HFFc6 (cell line): ENCODE measurements at regions not wholly inside any gene's neighbourhood (a gene's known extent, or its start where the extent isn't known, plus 50 kb on each side); places are given as distances from the start of the nearest gene placed in this dataset.
"Not testable (repeated sequence)": the region's sequence is repeated elsewhere in the genome, so short reads cannot be mapped to it uniquely, and the experiment has no call there.

Experiments used
- DNase-seq: peaks from one replicate; pipeline ENCODE4 v3.0.0-alpha.2; 2018
- H3K27ac Mint-ChIP-seq: 2 replicates; pipeline ENCODE4 v1.8.0; 2020; ENCODE audit warnings: mild to moderate bottlenecking, mixed read lengths
- H3K27me3 Mint-ChIP-seq: 2 replicates; pipeline ENCODE4 v1.8.0; 2021; ENCODE audit warnings: mild to moderate bottlenecking, moderate library complexity, mixed read lengths; ENCODE audit not compliant: insufficient read depth
- H3K36me3 Mint-ChIP-seq: 2 replicates; pipeline ENCODE4 v1.8.0; 2021; ENCODE audit warnings: low read depth, mixed read lengths
- H3K4me1 Mint-ChIP-seq: 2 replicates; pipeline ENCODE4 v1.8.0; 2020; ENCODE audit warnings: low read depth, mixed read lengths
- H3K4me3 Mint-ChIP-seq: 2 replicates; pipeline ENCODE4 v1.8.0; 2020; ENCODE audit warnings: mild to moderate bottlenecking, moderate library complexity, mixed read lengths
- H3K9me3 Mint-ChIP-seq: 2 replicates; pipeline ENCODE4 v1.8.0; 2020; ENCODE audit warnings: mild to moderate bottlenecking, mixed read lengths
- TF ChIP-seq, protein P1 (sequence below): fragments of 200-600 bp; sonication (generic); IDR thresholded peaks from 2 replicates; pipeline ENCODE4 v1.5.0; 2021; ENCODE audit warnings: antibody characterized with exemption, mild to moderate bottlenecking

DNA sequence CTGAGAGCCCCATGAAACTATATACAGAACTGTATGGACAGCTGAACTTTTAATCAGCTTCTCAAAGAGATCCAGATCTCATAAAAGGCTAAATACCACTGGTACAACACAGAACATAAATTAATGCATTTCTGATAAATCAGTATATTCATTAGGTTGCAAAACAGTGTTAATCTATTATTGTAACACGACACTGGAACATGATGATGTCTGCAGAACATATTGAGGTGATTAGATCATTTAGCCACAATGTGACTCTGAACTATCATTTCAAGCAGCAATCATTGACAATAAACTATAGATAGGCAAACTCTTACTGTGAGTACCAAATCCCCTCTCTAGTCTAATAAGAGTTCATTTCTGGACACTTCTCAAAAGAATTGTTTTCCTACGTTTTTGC lies 50.3 kb downstream of the GASK1B start:
- Mint-ChIP-seq H3K27ac (no peak overlapping the region), H3K4me3 (no peak overlapping the region), H3K9me3 (no peaks in the 10 kb centered on the region), H3K27me3 (no peaks in the 10 kb centered on the region), H3K36me3 (no peaks in the 10 kb centered on the region), H3K4me1 (peaks cover 29% of the 10 kb centered on the region)
- TF ChIP-seq, protein P1, sequence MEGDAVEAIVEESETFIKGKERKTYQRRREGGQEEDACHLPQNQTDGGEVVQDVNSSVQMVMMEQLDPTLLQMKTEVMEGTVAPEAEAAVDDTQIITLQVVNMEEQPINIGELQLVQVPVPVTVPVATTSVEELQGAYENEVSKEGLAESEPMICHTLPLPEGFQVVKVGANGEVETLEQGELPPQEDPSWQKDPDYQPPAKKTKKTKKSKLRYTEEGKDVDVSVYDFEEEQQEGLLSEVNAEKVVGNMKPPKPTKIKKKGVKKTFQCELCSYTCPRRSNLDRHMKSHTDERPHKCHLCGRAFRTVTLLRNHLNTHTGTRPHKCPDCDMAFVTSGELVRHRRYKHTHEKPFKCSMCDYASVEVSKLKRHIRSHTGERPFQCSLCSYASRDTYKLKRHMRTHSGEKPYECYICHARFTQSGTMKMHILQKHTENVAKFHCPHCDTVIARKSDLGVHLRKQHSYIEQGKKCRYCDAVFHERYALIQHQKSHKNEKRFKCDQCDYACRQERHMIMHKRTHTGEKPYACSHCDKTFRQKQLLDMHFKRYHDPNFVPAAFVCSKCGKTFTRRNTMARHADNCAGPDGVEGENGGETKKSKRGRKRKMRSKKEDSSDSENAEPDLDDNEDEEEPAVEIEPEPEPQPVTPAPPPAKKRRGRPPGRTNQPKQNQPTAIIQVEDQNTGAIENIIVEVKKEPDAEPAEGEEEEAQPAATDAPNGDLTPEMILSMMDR: no peak
- no peak for DNase-seq

DNA sequence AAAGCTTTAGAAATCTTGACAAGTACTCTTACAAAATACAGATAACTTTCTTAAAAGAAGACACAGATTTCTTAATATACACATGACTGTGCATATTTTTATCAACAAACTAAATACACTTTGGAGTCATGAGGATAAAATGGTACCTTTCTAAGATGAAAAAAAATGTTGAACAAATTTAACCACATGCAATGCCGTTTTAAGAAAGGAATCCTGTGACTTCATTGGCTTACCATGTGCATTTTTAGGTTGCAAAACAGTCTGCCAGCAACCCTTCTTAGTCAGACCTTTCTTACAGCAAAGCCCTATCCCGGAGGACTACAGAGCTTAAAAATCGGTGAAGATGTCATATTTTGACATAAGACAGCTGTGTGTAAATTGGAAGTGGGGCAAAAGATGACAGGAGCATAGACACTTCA lies 51.7 kb downstream of the GASK1B start:
- no peaks in the 10 kb centered on the region for H3K36me3 Mint-ChIP-seq

DNA sequence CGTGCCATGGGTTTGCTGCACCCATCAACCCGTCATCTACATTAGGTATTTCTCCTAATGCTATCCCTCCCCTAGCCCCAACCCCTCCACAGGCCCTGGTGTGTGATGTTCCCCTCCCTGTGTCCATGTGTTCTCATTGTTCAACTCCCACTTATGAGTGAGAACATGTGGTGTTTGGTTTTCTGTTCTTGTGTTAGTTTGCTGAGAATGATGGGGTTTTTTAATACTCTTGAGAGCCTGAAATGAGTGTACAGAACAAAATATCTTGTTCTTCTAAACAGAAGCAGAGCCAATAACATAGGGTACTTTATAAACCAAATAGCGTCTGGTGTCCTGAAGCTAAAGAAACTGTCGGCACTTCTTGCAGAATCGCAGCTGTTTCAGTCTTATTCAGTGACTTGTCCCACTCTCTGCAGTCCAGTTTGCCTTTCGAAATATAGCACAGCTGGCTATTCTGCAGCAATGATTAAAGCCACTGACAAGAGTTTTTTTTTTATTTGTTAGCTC lies 52.1 kb downstream of the GASK1B start:
- Mint-ChIP-seq H3K27ac (peak overlapping the region; percentile 81), H3K4me3 (peak overlapping the region; percentile 75), H3K4me1 (peaks cover 29% of the 10 kb centered on the region)
- DNase-seq, H3K27me3 Mint-ChIP-seq, H3K9me3 Mint-ChIP-seq, H3K36me3 Mint-ChIP-seq: not testable (repeated sequence)

More for the DNA sequence above, 51.7 kb downstream of the GASK1B start:
- TF ChIP-seq, protein P1: no peak
- Mint-ChIP-seq H3K4me1 (peaks cover 29% of the 10 kb centered on the region), H3K9me3 (no peaks in the 10 kb centered on the region), H3K27ac (peak overlapping the region; percentile 81), H3K4me3 (peak overlapping the region; percentile 75), H3K27me3 (no peaks in the 10 kb centered on the region)
- peak; percentile 91 for DNase-seq

DNA sequence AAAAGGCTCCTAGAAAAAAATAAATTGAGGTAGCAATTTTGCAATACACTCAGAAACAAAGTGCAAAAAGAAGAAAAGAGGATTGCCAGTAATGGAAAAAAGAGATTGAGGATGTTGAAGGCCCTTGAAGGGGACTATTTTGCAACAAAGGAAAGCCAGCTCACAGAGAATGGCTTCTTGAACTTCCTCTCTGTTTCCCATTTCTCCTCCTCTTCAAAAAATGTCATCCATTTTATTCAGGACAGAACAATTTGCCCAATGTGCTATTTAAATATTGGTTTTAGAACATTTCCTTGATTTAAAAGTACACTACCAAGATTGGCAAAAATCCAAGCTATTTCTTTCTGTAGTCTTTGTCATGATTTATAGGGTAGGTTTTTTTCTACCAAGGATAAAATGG lies 60.2 kb downstream of the GASK1B start:
- Mint-ChIP-seq H3K4me1 (no peaks in the 10 kb centered on the region), H3K27me3 (peaks cover 4% of the 10 kb centered on the region; the same call in 1 of the 2 replicates), H3K36me3 (no peaks in the 10 kb centered on the region), H3K9me3 (no peaks in the 10 kb centered on the region), H3K27ac (no peak overlapping the region), H3K4me3 (no peak overlapping the region)
- TF ChIP-seq, protein P1: no peak
- no peak for DNase-seq

DNA sequence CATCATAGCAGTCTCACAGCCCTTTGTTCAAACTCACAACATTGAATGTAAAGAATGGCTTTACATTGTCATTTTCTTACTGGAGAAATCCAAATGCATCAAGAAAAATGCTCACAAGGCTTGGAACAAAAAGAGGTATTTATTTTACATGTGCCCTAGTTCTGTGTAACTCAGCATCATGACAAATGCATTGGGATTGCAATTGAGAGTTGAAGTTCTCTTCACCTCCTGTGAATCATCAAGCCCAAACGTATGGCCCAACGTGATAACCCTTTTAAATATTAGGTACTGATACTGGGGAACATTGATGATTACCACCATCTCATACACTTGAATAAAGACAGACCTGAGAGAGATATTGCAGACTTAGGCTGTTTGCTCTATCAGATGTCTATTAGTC lies 61.6 kb downstream of the GASK1B start:
- DNase-seq: no peak
- TF ChIP-seq, protein P1: no peak
- no peaks in the 10 kb centered on the region for H3K9me3 Mint-ChIP-seq
- H3K27me3 Mint-ChIP-seq: peaks cover 4% of the 10 kb centered on the region; the same call in 1 of the 2 replicates
- no peak overlapping the region for H3K4me3 Mint-ChIP-seq
- no peak overlapping the region for H3K27ac Mint-ChIP-seq
- H3K36me3 Mint-ChIP-seq: no peaks in the 10 kb centered on the region
- H3K4me1 Mint-ChIP-seq: no peaks in the 10 kb centered on the region

DNA sequence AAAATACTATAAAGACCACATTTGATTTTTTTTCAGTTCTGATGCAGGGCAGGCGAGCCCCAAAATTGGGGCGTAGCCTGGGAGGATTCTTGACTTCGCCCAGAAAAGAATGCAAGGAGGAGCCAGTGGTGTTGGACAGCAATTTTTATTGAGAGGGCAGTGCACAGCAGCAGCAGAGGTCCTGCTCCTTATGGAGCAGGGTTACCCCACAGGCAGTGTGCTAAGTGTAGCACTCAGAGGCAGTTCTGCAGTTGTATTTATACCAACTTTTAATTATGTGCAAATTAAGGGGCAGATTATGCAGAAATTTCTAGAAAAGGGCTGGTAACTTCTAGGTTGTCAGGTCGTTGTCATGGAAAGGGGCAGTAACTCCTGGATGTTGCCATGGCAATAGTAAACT lies 69.9 kb downstream of the GASK1B start:
- DNase-seq: no peak
- TF ChIP-seq, protein P1: no peak
- Mint-ChIP-seq H3K4me1 (no peaks in the 10 kb centered on the region), H3K9me3 (no peaks in the 10 kb centered on the region), H3K36me3 (no peaks in the 10 kb centered on the region), H3K27me3 (no peaks in the 10 kb centered on the region; the same call in none of the 2 replicates), H3K4me3 (no peak overlapping the region), H3K27ac (no peak overlapping the region)
